GM13976 (cell line): ENCODE measurements at regions not wholly inside any gene's neighbourhood (a gene's known extent, or its start where the extent isn't known, plus 50 kb on each side); places are given as distances from the start of the nearest gene placed in this dataset.

Experiments
- DNase-seq: peaks from one replicate; pipeline ENCODE4 v3.0.0; 2012; ENCODE audit warnings: low spot score
- CTCF ChIP-seq: IDR thresholded peaks from 2 replicates; pipeline ENCODE4 v1.5.1; 2012; ENCODE audit warnings: borderline replicate concordance, mild to moderate bottlenecking; ENCODE audit not compliant: insufficient read depth; ENCODE audit errors: extremely low read depth, missing control alignments, control extremely low read depth
- in situ Hi-C: fragments of 300-500 bp; cut with MboI; formaldehyde crosslinking; loops from one replicate; pipeline ENCODE4 v1.12.0; 2022; ENCODE audit warnings: low sequenced_read_pairs, mixed read lengths, inconsistent platforms; ENCODE audit not compliant: unreplicated experiment

DNA sequence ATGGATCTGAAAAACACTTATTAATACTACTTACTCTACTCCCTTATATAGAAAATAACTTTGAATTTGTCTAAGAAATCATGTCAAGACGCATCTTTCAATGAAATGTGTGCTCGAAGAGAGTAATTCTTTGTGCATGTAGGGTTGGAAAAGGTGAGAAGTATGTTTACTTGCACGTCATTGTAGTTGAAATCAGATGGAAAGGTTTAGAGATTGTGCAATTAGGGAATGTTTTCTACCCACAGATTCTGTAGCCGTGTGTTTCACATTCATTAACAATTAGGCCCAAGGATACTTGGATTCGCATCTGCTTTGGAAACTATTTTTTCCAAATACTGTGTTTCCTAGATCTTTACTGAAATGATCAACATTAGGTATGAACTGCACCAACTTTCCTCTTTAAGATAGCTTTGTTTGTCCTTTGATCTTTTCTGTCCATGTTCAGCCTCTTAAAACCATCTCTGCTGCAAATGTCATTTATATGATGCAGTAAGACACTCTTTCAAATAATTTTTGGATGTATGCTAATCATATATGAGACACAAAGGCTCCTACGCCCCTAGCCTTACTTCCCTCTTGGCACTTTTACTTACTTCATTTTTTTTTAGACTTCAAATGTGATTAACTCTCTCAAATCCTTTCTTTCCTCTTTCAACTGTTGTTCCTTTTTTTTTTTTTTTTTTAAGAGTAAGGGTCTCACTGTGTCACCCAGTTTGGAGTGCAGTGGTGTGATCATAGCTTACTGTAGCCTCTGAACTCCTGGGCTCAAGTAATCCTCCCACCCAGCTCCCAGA is 58.0 kb upstream of the PSMA6 start:
- no peak for TF ChIP-seq CTCF
- DNase-seq, result no peak
- in situ Hi-C loops, result no loop called here

DNA sequence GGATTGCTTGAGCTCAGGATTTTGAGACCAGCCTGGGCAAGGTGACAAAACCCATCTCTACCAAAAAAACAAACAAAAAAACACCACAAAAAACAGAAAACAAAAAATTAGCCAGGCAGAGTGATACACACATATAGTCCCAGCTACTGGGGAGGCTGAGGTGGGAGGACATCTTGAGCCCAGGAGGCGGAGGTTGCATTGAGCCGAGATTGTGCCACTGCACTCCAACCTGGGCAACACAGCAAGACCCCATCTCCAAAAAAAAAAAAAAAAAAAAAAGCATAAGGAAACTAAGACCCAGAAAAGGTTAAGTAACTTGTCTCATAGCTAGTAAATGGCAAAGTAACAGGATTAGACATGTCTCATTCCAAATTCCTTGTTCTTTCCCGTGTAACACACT is 56.3 kb upstream of the PSMA6 start:
- no peak for TF ChIP-seq CTCF
- DNase-seq, result no peak
- in situ Hi-C loops, result no loop called here

DNA sequence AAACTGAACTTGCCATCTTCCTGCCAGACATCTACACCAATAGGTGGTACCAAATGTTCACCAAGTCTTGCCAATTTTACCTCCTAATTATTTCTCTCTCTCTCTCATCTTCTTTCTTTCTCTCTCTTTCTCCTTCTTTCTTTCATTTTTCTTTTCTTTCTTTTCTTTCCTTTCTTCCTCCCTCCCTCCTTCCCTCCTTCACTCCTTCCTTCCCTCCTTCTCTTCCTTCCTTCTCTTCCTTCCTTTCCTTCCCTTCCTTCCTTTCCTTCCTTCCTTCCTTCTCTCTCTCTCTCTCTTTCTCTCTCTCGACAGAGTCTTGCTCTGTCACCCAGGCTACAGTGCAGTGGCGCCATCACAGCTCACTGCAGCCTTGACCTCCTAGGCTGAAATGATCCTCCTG is 55.4 kb upstream of the PSMA6 start:
- in situ Hi-C loops, result no loop called here

GRCh38 chr14:35240231-35240630 is 52.0 kb upstream of the PSMA6 start:
- in situ Hi-C loops, result no loop called here
- no peak for TF ChIP-seq CTCF
- no peak for DNase-seq

More for the DNA sequence above, 55.4 kb upstream of the PSMA6 start:
- no peak for TF ChIP-seq CTCF
- no peak for DNase-seq
